PC-9 (cell line): ENCODE measurements at regions not wholly inside any gene's neighbourhood (a gene's known extent, or its start where the extent isn't known, plus 50 kb on each side); places are given as distances from the start of the nearest gene placed in this dataset.

Experiments used
- EZH2 ChIP-seq: fragments of 200-600 bp; sonication (generic); IDR thresholded peaks from 2 replicates; pipeline ENCODE4 v1.8.0; 2017; ENCODE audit warnings: antibody characterized with exemption, low read depth
- TF ChIP-seq, protein P1 (sequence below): fragments of 200-600 bp; sonication (generic); conservative IDR thresholded peaks from 2 replicates; pipeline ENCODE4 v1.6.1; 2017; ENCODE audit warnings: mixed run types, antibody characterized with exemption, mild to moderate bottlenecking, moderate library complexity

DNA sequence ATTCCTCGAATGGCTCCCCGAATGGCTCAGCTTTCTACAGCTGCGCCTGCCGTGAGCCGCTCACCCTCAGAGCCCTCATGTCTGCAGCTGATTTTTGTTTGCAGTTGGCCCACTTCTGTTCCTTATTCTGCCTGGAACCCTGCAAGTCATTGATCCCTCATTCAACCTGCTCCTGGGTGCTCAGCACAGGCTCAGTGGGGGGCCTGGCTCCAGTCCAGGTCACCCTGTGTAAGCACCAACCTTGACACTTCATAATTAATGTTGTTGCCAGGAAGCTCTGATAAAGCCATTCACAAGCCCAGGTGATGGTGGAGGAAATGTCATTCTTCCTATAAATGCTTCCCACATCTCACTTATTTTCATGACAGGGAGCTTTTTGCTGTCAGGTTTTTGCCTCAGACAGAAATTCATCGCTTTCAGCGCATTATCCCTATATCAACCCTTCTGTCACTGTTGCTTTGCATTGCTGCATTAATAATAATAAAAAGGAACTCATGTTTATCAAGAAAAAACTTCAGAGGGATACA, 85.7 kb downstream of the F11 start:
- TF ChIP-seq, protein P1, sequence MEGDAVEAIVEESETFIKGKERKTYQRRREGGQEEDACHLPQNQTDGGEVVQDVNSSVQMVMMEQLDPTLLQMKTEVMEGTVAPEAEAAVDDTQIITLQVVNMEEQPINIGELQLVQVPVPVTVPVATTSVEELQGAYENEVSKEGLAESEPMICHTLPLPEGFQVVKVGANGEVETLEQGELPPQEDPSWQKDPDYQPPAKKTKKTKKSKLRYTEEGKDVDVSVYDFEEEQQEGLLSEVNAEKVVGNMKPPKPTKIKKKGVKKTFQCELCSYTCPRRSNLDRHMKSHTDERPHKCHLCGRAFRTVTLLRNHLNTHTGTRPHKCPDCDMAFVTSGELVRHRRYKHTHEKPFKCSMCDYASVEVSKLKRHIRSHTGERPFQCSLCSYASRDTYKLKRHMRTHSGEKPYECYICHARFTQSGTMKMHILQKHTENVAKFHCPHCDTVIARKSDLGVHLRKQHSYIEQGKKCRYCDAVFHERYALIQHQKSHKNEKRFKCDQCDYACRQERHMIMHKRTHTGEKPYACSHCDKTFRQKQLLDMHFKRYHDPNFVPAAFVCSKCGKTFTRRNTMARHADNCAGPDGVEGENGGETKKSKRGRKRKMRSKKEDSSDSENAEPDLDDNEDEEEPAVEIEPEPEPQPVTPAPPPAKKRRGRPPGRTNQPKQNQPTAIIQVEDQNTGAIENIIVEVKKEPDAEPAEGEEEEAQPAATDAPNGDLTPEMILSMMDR, result no peak
- TF ChIP-seq EZH2, result no peak
